Right atrium auricular region (tissue), 2 donors: ENCODE measurements at regions not wholly inside any gene's neighbourhood (a gene's known extent, or its start where the extent isn't known, plus 50 kb on each side); places are given as distances from the start of the nearest gene placed in this dataset.

Source experiments
- DNase-seq: peaks from one replicate; pipeline ENCODE4 v3.0.0-alpha.2; 2019; ENCODE audit warnings: low spot score
- H3K27ac ChIP-seq, 2 donors: fragments of 200-600 bp; sonication (generic); 1 replicate in 1 of 2; 2 replicates in 1 of 2; pipeline ENCODE4 v1.5.1; 2016 to 2019
- H3K27me3 ChIP-seq, 2 donors: fragments of 200-600 bp; sonication (generic); one replicate each; pipeline versions ENCODE4 v1.5.1 to v1.6.0; 2017 to 2019
- H3K36me3 ChIP-seq: fragments of 200-600 bp; sonication (generic); one replicate; pipeline ENCODE4 v1.5.1; 2016
- H3K4me1 ChIP-seq, 2 donors: fragments of 200-600 bp; sonication (generic); one replicate each; pipeline versions ENCODE4 v1.5.1 to v1.6.0; 2017 to 2019
- H3K4me3 ChIP-seq, 2 donors: fragments of 200-600 bp; sonication (generic); 1 replicate in 1 of 2; 2 replicates in 1 of 2; pipeline ENCODE4 v1.5.1; 2017 to 2019; ENCODE audit warnings: mild to moderate bottlenecking in 1 of 2, moderate library complexity in 1 of 2
- H3K9me3 ChIP-seq, 2 donors: fragments of 200-600 bp; sonication (generic); one replicate each; pipeline ENCODE4 v1.5.1; 2019
- CTCF ChIP-seq, 2 donors: fragments of 200-600 bp; sonication (generic); IDR thresholded peaks; one replicate each; pipeline ENCODE4 v1.5.1; 2019; ENCODE audit warnings: antibody characterized with exemption in 2 of 2

- no peaks in the 10 kb centered on the region for H3K4me1 ChIP-seq
- H3K4me3 ChIP-seq: no peak overlapping the region
- TF ChIP-seq CTCF (IDR thresholded peaks at IDR 0.05): no peak
- H3K27ac ChIP-seq: no peak overlapping the region
- H3K36me3 ChIP-seq: no peaks in the 10 kb centered on the region
- H3K9me3 ChIP-seq: no peaks in the 10 kb centered on the region
- H3K27me3 ChIP-seq: no peaks in the 10 kb centered on the region
- no peak for DNase-seq
Observed at GRCh38 chr5:34409373-34409772, 246.8 kb upstream of the RAI14 start.

GRCh38 chr5:34410411-34411139 lies 245.6 kb upstream of the RAI14 start:
- no peaks in the 10 kb centered on the region for H3K27me3 ChIP-seq
- H3K4me1 ChIP-seq: no peaks in the 10 kb centered on the region
- no peaks in the 10 kb centered on the region for H3K36me3 ChIP-seq
- DNase-seq: no peak
- H3K27ac ChIP-seq: no peak overlapping the region
- TF ChIP-seq CTCF (IDR thresholded peaks at IDR 0.05): no peak
- no peak overlapping the region for H3K4me3 ChIP-seq
- H3K9me3 ChIP-seq: no peaks in the 10 kb centered on the region

- no peak for TF ChIP-seq CTCF (IDR thresholded peaks at IDR 0.05)
- no peaks in the 10 kb centered on the region for H3K27me3 ChIP-seq
- H3K9me3 ChIP-seq: no peaks in the 10 kb centered on the region
- no peaks in the 10 kb centered on the region for H3K4me1 ChIP-seq
- no peak overlapping the region for H3K4me3 ChIP-seq
- no peaks in the 10 kb centered on the region for H3K36me3 ChIP-seq
- H3K27ac ChIP-seq: no peak overlapping the region
- no peak for DNase-seq
Observed at GRCh38 chr5:34411470-34412346, 244.4 kb upstream of the RAI14 start.

- Histone ChIP-seq H3K4me1 (no peaks in the 10 kb centered on the region), H3K4me3 (no peak overlapping the region), H3K9me3 (no peaks in the 10 kb centered on the region), H3K36me3 (no peaks in the 10 kb centered on the region), H3K27me3 (no peaks in the 10 kb centered on the region), H3K27ac (no peak overlapping the region)
- DNase-seq: no peak
- no peak for TF ChIP-seq CTCF (IDR thresholded peaks at IDR 0.05)
Observed at GRCh38 chr5:34412736-34413135, 243.4 kb upstream of the RAI14 start.

GRCh38 chr5:34415559-34416198 lies 240.4 kb upstream of the RAI14 start:
- no peaks in the 10 kb centered on the region for H3K9me3 ChIP-seq
- no peak for DNase-seq
- TF ChIP-seq CTCF (IDR thresholded peaks at IDR 0.05): no peak
- H3K27me3 ChIP-seq: no peaks in the 10 kb centered on the region
- no peak overlapping the region for H3K27ac ChIP-seq
- no peaks in the 10 kb centered on the region for H3K4me1 ChIP-seq
- no peaks in the 10 kb centered on the region for H3K36me3 ChIP-seq
- no peak overlapping the region for H3K4me3 ChIP-seq
